Osteocyte (in vitro differentiated cells): ENCODE measurements at regions not wholly inside any gene's neighbourhood (a gene's known extent, or its start where the extent isn't known, plus 50 kb on each side); places are given as distances from the start of the nearest gene placed in this dataset.

ENCODE experiments used
- DNase-seq: peaks from one replicate; pipeline ENCODE4 v3.0.0; 2021; ENCODE audit warnings: mixed read lengths; ENCODE audit not compliant: unreplicated experiment; ENCODE audit errors: extremely low spot score
- H3K27ac Mint-ChIP-seq: one replicate; pipeline ENCODE4 v1.8.0; 2021; ENCODE audit warnings: mild to moderate bottlenecking, mixed read lengths; ENCODE audit not compliant: unreplicated experiment
- H3K27me3 Mint-ChIP-seq: one replicate; pipeline ENCODE4 v1.8.0; 2021; ENCODE audit warnings: mixed read lengths; ENCODE audit not compliant: unreplicated experiment
- H3K36me3 Mint-ChIP-seq: one replicate; pipeline ENCODE4 v1.8.0; 2021; ENCODE audit warnings: mixed read lengths; ENCODE audit not compliant: unreplicated experiment
- H3K4me1 Mint-ChIP-seq: one replicate; pipeline ENCODE4 v1.8.0; 2021; ENCODE audit warnings: mixed read lengths; ENCODE audit not compliant: unreplicated experiment
- H3K4me3 Mint-ChIP-seq: one replicate; pipeline ENCODE4 v1.8.0; 2021; ENCODE audit warnings: mild to moderate bottlenecking, moderate library complexity, mixed read lengths; ENCODE audit not compliant: unreplicated experiment
- H3K9me3 Mint-ChIP-seq: one replicate; pipeline ENCODE4 v1.8.0; 2021; ENCODE audit warnings: mixed read lengths; ENCODE audit not compliant: unreplicated experiment
- CTCF ChIP-seq: fragments of 200-600 bp; sonication (generic); IDR thresholded peaks from 2 replicates; pipeline ENCODE4 v1.5.0; 2021; ENCODE audit warnings: antibody characterized with exemption, mild to moderate bottlenecking, moderate library complexity

GRCh38 chr21:17002594-17003257 is 510.1 kb upstream of the CXADR start:
- peaks cover 59% of the 10 kb centered on the region for H3K4me1 Mint-ChIP-seq
- H3K4me3 Mint-ChIP-seq, result peak overlapping the region; percentile 69
- peaks cover 5% of the 10 kb centered on the region for H3K36me3 Mint-ChIP-seq
- DNase-seq, result no peak
- no peak for TF ChIP-seq CTCF
- peak overlapping the region; percentile 85 for H3K27ac Mint-ChIP-seq
- H3K27me3 Mint-ChIP-seq, result no peaks in the 10 kb centered on the region
- H3K9me3 Mint-ChIP-seq, result peaks cover 14% of the 10 kb centered on the region

- no peak for DNase-seq
- H3K4me1 Mint-ChIP-seq, result peaks cover 58% of the 10 kb centered on the region
- peaks cover 5% of the 10 kb centered on the region for H3K36me3 Mint-ChIP-seq
- no peak for TF ChIP-seq CTCF
- H3K4me3 Mint-ChIP-seq, result peak overlapping the region; percentile 69
- peaks cover 14% of the 10 kb centered on the region for H3K9me3 Mint-ChIP-seq
- H3K27ac Mint-ChIP-seq, result peak overlapping the region; percentile 85
- no peaks in the 10 kb centered on the region for H3K27me3 Mint-ChIP-seq
Measured at GRCh38 chr21:17003258-17003615, 509.6 kb upstream of the CXADR start.

- Mint-ChIP-seq H3K4me3 (peak overlapping the region; percentile 69), H3K36me3 (peaks cover 2% of the 10 kb centered on the region), H3K27ac (peak overlapping the region; percentile 85), H3K9me3 (peaks cover 10% of the 10 kb centered on the region), H3K4me1 (peaks cover 52% of the 10 kb centered on the region), H3K27me3 (no peaks in the 10 kb centered on the region)
- DNase-seq, result no peak
- TF ChIP-seq CTCF, result no peak
Measured at GRCh38 chr21:17003763-17004373, 509.0 kb upstream of the CXADR start.

GRCh38 chr21:17032141-17032655 is 480.6 kb upstream of the CXADR start:
- H3K9me3 Mint-ChIP-seq, result peaks cover 13% of the 10 kb centered on the region
- TF ChIP-seq CTCF, result no peak
- no peak for DNase-seq
- no peak overlapping the region for H3K27ac Mint-ChIP-seq
- H3K4me1 Mint-ChIP-seq, result peaks cover 6% of the 10 kb centered on the region
- no peak overlapping the region for H3K4me3 Mint-ChIP-seq
- no peaks in the 10 kb centered on the region for H3K27me3 Mint-ChIP-seq
- H3K36me3 Mint-ChIP-seq, result no peaks in the 10 kb centered on the region

GRCh38 chr21:17044696-17045095 is 468.1 kb upstream of the CXADR start:
- no peak for TF ChIP-seq CTCF
- no peaks in the 10 kb centered on the region for H3K27me3 Mint-ChIP-seq
- H3K4me1 Mint-ChIP-seq, result peaks cover 21% of the 10 kb centered on the region
- DNase-seq, result no peak
- H3K27ac Mint-ChIP-seq, result no peak overlapping the region
- H3K36me3 Mint-ChIP-seq, result no peaks in the 10 kb centered on the region
- peaks cover 6% of the 10 kb centered on the region for H3K9me3 Mint-ChIP-seq
- no peak overlapping the region for H3K4me3 Mint-ChIP-seq
